Gastroesophageal sphincter (tissue), 3 donors: ENCODE measurements at regions not wholly inside any gene's neighbourhood (a gene's known extent, or its start where the extent isn't known, plus 50 kb on each side); places are given as distances from the start of the nearest gene placed in this dataset.

Experiments used
- POLR2A ChIP-seq, 2 donors: fragments of 450-650 bp; IDR thresholded peaks; one replicate each; pipeline ENCODE4 v1.6.1; 2017; ENCODE audit warnings: antibody characterized with exemption in 2 of 2, mild to moderate bottlenecking in 2 of 2, moderate library complexity in 1 of 2
- POLR2AphosphoS5 ChIP-seq: sonication (generic); formaldehyde crosslinking; IDR thresholded peaks from one replicate; pipeline ENCODE4 v1.6.1; 2017; ENCODE audit warnings: antibody characterized with exemption
- TF ChIP-seq, protein P1 (sequence below), 4 experiments: fragments of 200-600 bp in 2 of 4; fragments of 450-650 bp in 2 of 4; sonication (generic) in 1 of 4; IDR thresholded peaks; one replicate each; pipeline ENCODE4 v1.5.1; 2017 to 2019; ENCODE audit warnings: antibody characterized with exemption in 4 of 4, mild to moderate bottlenecking in 2 of 4, moderate library complexity in 2 of 4

DNA sequence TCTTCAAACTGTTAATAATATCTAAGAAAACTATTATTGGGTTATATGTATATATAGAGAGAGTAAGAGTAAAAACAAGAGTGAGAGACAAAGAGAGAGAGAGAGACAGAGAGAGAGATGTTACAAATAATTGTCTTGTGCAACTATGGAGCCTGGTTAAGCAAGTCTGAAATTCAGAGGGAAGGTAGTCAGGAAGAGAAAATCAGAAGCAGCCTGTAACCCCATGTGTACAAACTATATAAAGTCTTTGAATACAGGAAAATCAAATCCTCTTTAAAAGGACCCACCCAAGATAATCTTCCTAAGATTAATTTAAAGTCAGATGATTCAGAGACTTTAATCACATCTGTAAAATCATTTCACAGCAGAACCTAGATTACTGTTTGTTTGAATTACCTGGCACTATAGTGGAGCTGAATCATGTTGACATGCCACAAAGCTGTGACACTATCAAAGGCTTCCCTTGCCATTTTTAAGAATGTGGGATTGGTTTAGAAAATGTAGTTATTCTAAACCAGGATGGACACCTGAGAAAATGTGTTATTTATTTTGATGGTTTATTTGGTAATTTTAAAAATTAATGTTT, 301.7 kb upstream of the FSIP2 start:
- TF ChIP-seq, protein P1, sequence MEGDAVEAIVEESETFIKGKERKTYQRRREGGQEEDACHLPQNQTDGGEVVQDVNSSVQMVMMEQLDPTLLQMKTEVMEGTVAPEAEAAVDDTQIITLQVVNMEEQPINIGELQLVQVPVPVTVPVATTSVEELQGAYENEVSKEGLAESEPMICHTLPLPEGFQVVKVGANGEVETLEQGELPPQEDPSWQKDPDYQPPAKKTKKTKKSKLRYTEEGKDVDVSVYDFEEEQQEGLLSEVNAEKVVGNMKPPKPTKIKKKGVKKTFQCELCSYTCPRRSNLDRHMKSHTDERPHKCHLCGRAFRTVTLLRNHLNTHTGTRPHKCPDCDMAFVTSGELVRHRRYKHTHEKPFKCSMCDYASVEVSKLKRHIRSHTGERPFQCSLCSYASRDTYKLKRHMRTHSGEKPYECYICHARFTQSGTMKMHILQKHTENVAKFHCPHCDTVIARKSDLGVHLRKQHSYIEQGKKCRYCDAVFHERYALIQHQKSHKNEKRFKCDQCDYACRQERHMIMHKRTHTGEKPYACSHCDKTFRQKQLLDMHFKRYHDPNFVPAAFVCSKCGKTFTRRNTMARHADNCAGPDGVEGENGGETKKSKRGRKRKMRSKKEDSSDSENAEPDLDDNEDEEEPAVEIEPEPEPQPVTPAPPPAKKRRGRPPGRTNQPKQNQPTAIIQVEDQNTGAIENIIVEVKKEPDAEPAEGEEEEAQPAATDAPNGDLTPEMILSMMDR (IDR thresholded peaks at IDR 0.05), result no peak
- TF ChIP-seq POLR2AphosphoS5 (no peak), POLR2A (IDR thresholded peaks at IDR 0.05) (no peak)
